GM10248 (cell line): ENCODE measurements at regions not wholly inside any gene's neighbourhood (a gene's known extent, or its start where the extent isn't known, plus 50 kb on each side); places are given as distances from the start of the nearest gene placed in this dataset.

Source experiments
- CTCF ChIA-PET: fragments of 300-600 bp; sonication (Branson Sonifier 250); formaldehyde crosslinking; extraction: SDS; loops from one replicate; lab custom pipeline; 2021; ENCODE audit warnings: antibody characterized with exemption; lab: Yijun Ruan, JAX
- POLR2A ChIA-PET: fragments of 350-650 bp; sonication (Branson Sonifier 250); formaldehyde crosslinking; extraction: SDS; loops from one replicate; lab custom pipeline; 2020; ENCODE audit warnings: antibody characterized with exemption; lab: Yijun Ruan, JAX
- DNase-seq: peaks from one replicate; pipeline ENCODE4 v3.0.0; 2012; ENCODE audit errors: extremely low spot score
- TF ChIP-seq, protein P1 (sequence below): IDR thresholded peaks from 2 replicates; pipeline ENCODE4 v1.5.1; 2012; ENCODE audit warnings: mild to moderate bottlenecking, low read depth; ENCODE audit errors: extremely low read depth, missing control alignments, control extremely low read depth

DNA sequence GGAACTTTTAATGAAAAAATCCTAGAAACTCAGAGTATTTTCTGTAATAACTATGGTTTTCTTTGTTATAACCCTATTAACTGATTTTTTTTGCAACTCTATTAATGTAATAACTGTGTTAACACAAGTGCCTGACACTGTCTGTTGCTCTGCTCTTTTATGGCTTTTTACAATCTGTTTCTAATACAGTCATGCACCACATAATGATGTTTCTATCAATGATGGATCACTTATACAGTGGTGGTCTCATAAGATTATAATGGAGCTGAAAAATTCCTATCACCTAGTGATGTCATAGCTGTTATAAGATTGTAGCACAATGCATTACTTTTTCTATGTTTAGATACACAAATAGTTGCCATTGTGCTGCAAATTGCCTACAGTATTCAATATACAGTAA is 123.1 kb upstream of the SV2C start:
- DNase-seq = no peak
- POLR2A ChIA-PET = no interaction called here
- CTCF ChIA-PET = interaction anchor here (0.6 kb wide), 1 partner anchor 11 kb away, joined by 4 read pairs; no protein-coding TSS in a partner anchor
- TF ChIP-seq, protein P1, sequence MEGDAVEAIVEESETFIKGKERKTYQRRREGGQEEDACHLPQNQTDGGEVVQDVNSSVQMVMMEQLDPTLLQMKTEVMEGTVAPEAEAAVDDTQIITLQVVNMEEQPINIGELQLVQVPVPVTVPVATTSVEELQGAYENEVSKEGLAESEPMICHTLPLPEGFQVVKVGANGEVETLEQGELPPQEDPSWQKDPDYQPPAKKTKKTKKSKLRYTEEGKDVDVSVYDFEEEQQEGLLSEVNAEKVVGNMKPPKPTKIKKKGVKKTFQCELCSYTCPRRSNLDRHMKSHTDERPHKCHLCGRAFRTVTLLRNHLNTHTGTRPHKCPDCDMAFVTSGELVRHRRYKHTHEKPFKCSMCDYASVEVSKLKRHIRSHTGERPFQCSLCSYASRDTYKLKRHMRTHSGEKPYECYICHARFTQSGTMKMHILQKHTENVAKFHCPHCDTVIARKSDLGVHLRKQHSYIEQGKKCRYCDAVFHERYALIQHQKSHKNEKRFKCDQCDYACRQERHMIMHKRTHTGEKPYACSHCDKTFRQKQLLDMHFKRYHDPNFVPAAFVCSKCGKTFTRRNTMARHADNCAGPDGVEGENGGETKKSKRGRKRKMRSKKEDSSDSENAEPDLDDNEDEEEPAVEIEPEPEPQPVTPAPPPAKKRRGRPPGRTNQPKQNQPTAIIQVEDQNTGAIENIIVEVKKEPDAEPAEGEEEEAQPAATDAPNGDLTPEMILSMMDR = no peak

DNA sequence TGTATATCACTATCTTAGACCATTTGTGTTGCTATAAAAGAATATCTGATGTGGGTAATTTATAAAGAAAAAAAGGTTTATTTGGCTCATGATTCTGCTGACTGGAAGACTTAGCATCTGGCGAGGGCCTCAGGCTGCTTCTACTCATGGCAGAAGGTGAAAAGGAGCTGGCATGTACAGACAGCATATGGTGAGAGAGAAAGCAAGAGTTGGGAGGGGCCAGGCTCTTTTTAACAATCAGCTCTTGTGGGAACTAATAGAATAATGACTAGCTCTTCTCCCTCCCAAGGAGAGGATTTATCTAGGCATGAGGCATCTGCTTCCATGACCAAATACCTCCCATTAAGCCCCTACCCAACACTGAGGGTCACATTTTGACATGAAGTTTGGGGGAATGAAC is 130.2 kb upstream of the SV2C start:
- TF ChIP-seq, protein P1 = no peak
- CTCF ChIA-PET = no interaction called here
- DNase-seq = no peak
- POLR2A ChIA-PET = no interaction called here

DNA sequence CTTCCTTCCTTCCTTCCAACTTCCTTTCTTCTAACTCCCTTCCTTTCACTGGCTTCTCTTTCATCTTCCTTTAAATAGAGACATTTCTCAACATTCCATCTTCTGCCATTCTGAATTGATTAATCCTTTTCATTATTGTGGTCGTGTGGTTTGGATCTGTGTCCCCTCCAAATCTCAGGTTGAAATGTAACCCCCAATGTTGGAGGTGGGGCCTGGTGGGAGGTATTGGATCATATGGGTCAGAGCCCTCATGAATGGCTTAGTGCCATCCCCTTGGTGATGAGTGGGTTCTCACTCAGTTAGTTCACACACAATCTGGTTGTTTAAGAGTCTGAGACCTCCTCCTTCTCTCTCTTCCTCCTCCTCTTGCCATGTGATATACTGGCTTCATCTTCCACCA is 130.9 kb upstream of the SV2C start:
- TF ChIP-seq, protein P1 = no peak
- ChIA-PET POLR2A (no interaction called here), CTCF (no interaction called here)
- DNase-seq = no peak

DNA sequence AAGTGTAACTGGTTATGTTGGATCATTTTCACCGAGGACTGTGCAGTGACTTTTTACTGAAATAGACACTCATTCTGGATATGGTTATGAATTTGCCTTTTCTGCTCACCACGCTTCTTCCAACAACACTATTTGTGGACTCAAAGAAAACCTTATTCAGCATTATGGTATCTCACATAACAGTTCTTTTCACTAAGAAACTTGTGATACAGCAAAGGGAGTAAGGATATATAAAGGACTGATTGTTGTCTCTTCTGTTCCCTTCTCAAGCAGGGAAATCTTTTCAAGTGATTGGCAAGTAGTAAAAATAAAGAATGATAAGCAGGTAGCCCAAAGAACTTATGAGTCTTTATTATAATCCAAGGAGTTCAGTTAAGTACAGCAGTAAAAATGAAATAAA is 131.5 kb upstream of the SV2C start:
- TF ChIP-seq, protein P1 = no peak
- CTCF ChIA-PET = no interaction called here
- POLR2A ChIA-PET = no interaction called here
- no peak for DNase-seq

DNA sequence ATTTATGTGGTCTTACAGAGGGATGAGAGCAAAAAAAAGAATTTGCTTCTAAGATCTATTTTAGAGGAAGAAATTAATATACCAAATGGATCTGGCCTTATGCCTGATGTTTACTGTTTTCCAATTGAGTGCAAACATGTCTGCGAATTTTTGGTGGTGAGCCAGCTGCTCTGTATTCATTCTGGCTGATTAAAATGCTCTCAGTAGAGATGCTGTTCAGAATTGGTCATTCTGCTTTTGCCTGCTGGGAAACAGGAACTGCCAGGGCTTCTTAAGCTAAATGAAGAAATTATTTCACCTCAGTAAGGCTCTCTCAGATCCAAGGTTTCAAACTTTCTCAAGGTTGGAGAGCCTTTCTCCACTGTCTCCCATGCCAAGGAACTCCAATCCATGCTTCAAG is 132.0 kb upstream of the SV2C start:
- ChIA-PET POLR2A (no interaction called here), CTCF (interaction anchor here (1.0 kb wide), 1 partner anchor 9 kb away, joined by 3 read pairs; no protein-coding TSS in a partner anchor)
- DNase-seq = no peak
- TF ChIP-seq, protein P1 = no peak

DNA sequence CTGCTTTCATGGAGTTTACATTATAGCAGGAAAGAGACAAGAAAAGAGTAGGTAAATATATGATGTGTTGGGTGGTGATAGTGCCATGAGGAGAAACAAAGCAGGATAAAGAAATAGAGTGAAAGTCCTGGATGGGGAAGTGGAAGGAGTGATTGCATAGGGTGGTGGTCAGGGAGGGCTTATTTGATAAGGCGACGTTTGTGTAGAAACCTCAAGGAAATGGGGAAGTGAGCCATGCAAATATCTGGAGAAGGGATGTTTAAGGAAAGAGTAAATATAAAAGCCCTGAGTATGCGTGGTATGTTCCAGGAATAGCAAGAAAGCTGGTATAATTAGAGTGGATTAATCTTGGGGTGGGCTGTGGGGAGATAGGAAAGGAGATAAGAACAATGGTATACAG is 134.7 kb upstream of the SV2C start:
- TF ChIP-seq, protein P1 = no peak
- no peak for DNase-seq
- POLR2A ChIA-PET = no interaction called here
- CTCF ChIA-PET = interaction anchor here (1.4 kb wide), 1 partner anchor 12 kb away, joined by 4 read pairs; no protein-coding TSS in a partner anchor
